ENCODE measurements at regions not wholly inside any gene's neighbourhood (a gene's known extent, or its start where the extent isn't known, plus 50 kb on each side); places are given as distances from the start of the nearest gene placed in this dataset.

- FAIRE-seq: no peak
- no peak for DNase-seq (ENCODE audit: insufficient read length, low spot score)
- no peak for TF ChIP-seq CTCF (IDR thresholded peaks at IDR 0.05; ENCODE audit: insufficient read depth, missing control alignments)
Measured at GRCh38 chrX:43239356-43239755, 416.7 kb upstream of the MAOA start.

- DNase-seq (ENCODE audit: insufficient read length, low spot score) (no peak), FAIRE-seq (no peak)
- no peak for TF ChIP-seq CTCF (IDR thresholded peaks at IDR 0.05; ENCODE audit: insufficient read depth, missing control alignments)
Measured at GRCh38 chrX:43255596-43255995, 400.5 kb upstream of the MAOA start.

GRCh38 chrX:43266487-43266886 is 389.6 kb upstream of the MAOA start:
- no peak for FAIRE-seq
- no peak for DNase-seq (ENCODE audit: insufficient read length, low spot score)
- no peak for TF ChIP-seq CTCF (IDR thresholded peaks at IDR 0.05; ENCODE audit: insufficient read depth, missing control alignments)

- no peak for TF ChIP-seq CTCF (IDR thresholded peaks at IDR 0.05; ENCODE audit: insufficient read depth, missing control alignments)
- DNase-seq (ENCODE audit: insufficient read length, low spot score) (no peak), FAIRE-seq (no peak)
Measured at GRCh38 chrX:43267652-43268051, 388.4 kb upstream of the MAOA start.

- no peak for FAIRE-seq
- DNase-seq (ENCODE audit: insufficient read length, low spot score): no peak
- TF ChIP-seq CTCF (IDR thresholded peaks at IDR 0.05; ENCODE audit: insufficient read depth, missing control alignments): no peak
Measured at GRCh38 chrX:43269201-43269600, 386.9 kb upstream of the MAOA start.

- DNase-seq (ENCODE audit: insufficient read length, low spot score) (no peak), FAIRE-seq (no peak)
- TF ChIP-seq CTCF (IDR thresholded peaks at IDR 0.05; ENCODE audit: insufficient read depth, missing control alignments): no peak
Measured at GRCh38 chrX:43277879-43278278, 378.2 kb upstream of the MAOA start.

- no peak for FAIRE-seq
Measured at GRCh38 chrX:43278440-43278839, 377.7 kb upstream of the MAOA start.

More at GRCh38 chrX:43278440-43278839, 377.7 kb upstream of the MAOA start:
- DNase-seq (ENCODE audit: insufficient read length, low spot score): no peak
- no peak for TF ChIP-seq CTCF (IDR thresholded peaks at IDR 0.05; ENCODE audit: insufficient read depth, missing control alignments)

All from D721Med (cell line).